Body of pancreas (tissue), 4 donors: ENCODE measurements at regions not wholly inside any gene's neighbourhood (a gene's known extent, or its start where the extent isn't known, plus 50 kb on each side); places are given as distances from the start of the nearest gene placed in this dataset.

ENCODE experiments used
- CTCF ChIP-seq, 7 experiments: fragments of 450-650 bp in 4 of 7; fragments of 200-600 bp in 3 of 7; sonication (generic) in 3 of 7; IDR thresholded peaks; one replicate each; pipeline ENCODE4 v1.5.1; 2016 to 2019; ENCODE audit warnings: antibody characterized with exemption in 7 of 7
- POLR2A ChIP-seq, 3 donors: fragments of 450-650 bp; IDR thresholded peaks; one replicate each; pipeline ENCODE4 v1.6.1; 2016; ENCODE audit warnings: antibody characterized with exemption in 3 of 3, mild to moderate bottlenecking in 2 of 3

GRCh38 chr1:79252598-79252997, 246.1 kb upstream of the ADGRL4 start:
- TF ChIP-seq CTCF (IDR thresholded peaks at IDR 0.05) (no peak), POLR2A (IDR thresholded peaks at IDR 0.05) (no peak)
